ENCODE measurements at regions not wholly inside any gene's neighbourhood (a gene's known extent, or its start where the extent isn't known, plus 50 kb on each side); places are given as distances from the start of the nearest gene placed in this dataset.

DNA sequence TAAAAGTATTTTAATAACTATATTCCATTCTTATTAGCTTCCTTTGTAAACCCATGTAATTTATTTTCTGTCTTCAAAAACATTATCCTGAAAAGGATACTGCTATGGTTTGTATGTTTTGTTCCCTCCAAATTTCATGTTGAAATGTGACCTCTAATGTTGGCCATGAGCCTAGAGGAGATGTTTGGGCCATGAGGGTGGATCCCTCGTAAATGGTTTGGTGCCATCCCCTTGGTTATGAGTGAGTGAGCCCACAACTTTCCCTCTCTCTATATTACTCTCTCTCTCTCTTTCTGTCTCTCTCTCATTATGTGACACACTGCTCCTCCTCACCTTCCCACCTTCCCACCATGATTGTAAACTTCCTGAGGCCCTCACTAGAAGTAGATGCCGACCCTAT is 357.7 kb downstream of the MFSD1 start:
- Histone ChIP-seq H4K20me1 (ENCODE audit: insufficient read depth) (no peaks in the 10 kb centered on the region), H3K4me1 (ENCODE audit: control insufficient read depth in 1 of 2, insufficient read depth in 2 of 2, low read depth in 1 of 2, low read length in 1 of 2) (no peaks in the 10 kb centered on the region), H3K27ac (ENCODE audit: low read depth in 2 of 2, low read length in 1 of 2) (no peak overlapping the region), H3K79me2 (ENCODE audit: insufficient read depth) (no peaks in the 10 kb centered on the region), H3K27me3 (ENCODE audit: insufficient read depth) (no peaks in the 10 kb centered on the region), H3K4me2 (no peak overlapping the region), H3K9me2 (no peaks in the 10 kb centered on the region), H3K9ac (no peak overlapping the region), H3K9me3 (no peaks in the 10 kb centered on the region), H3K4me3 (ENCODE audit: low read depth in 2 of 2, low read length in 1 of 2) (no peak overlapping the region), H3F3A (replicated peaks; ENCODE audit: insufficient read depth) (no peaks in the 10 kb centered on the region), H2AFZ (ENCODE audit: low read depth) (no peak overlapping the region), H3K36me3 (replicated peaks in 1 of 2; ENCODE audit: control insufficient read depth in 1 of 2, insufficient read depth in 2 of 2, low read length in 1 of 2) (no peaks in the 10 kb centered on the region)
- no peak for DNase-seq
- ChIA-PET CTCF (no interaction called here), POLR2A (no interaction called here)
- TF ChIP-seq POLR2AphosphoS5 (IDR thresholded peaks at IDR 0.05; ENCODE audit: low read depth, low read length) = no peak
- no peak for TF ChIP-seq JUND (IDR thresholded peaks at IDR 0.05)
- no peak for TF ChIP-seq RFX5 (IDR thresholded peaks at IDR 0.05; ENCODE audit: low read length)
- no peak for TF ChIP-seq YY1 (IDR thresholded peaks at IDR 0.05; ENCODE audit: low read depth)
- TF ChIP-seq RCOR1 (IDR thresholded peaks at IDR 0.05; ENCODE audit: low read length) = no peak
- 50% methylated on average over 2 of the region's 2 CpGs for WGBS (ENCODE audit: low lambda C conversion rate)

DNA sequence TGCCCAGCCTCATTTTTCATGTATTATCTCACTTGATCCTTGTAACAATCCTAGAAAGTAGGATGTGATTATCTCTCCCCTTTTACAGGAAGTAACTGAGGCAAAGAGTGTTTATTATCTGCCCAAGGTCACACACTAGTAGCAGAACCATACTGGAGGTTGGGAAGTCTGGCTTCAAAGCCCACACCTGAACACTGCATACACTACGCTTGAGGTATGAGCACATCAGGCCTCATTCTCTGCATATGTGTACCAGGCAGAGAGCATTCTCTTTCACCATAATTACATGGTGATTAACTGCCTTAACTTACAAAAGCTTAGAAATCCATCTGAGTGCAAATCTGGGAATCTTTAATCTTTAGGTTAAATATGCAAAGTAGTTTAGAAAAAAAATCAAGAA is 361.8 kb downstream of the MFSD1 start:
- Histone ChIP-seq H3K36me3 (replicated peaks in 1 of 2; ENCODE audit: control insufficient read depth in 1 of 2, insufficient read depth in 2 of 2, low read length in 1 of 2) (no peaks in the 10 kb centered on the region), H3K4me3 (ENCODE audit: low read depth in 2 of 2, low read length in 1 of 2) (no peak overlapping the region), H3K27me3 (ENCODE audit: insufficient read depth) (no peaks in the 10 kb centered on the region), H3K9me2 (no peaks in the 10 kb centered on the region), H3K9me3 (no peaks in the 10 kb centered on the region), H3K27ac (ENCODE audit: low read depth in 2 of 2, low read length in 1 of 2) (no peak overlapping the region), H3K4me2 (no peak overlapping the region), H3K4me1 (ENCODE audit: control insufficient read depth in 1 of 2, insufficient read depth in 2 of 2, low read depth in 1 of 2, low read length in 1 of 2) (peaks cover 0 to 7% of the 10 kb centered on the region in 2 experiments; a peak in 1 of 4 replicates), H3K9ac (no peak overlapping the region), H3K79me2 (ENCODE audit: insufficient read depth) (no peaks in the 10 kb centered on the region), H2AFZ (ENCODE audit: low read depth) (no peak overlapping the region), H4K20me1 (ENCODE audit: insufficient read depth) (no peaks in the 10 kb centered on the region), H3F3A (replicated peaks; ENCODE audit: insufficient read depth) (no peaks in the 10 kb centered on the region)
- no peak for DNase-seq
- 91% methylated on average over 1 of the region's 1 CpG for WGBS (ENCODE audit: low lambda C conversion rate)
- ChIA-PET POLR2A (no interaction called here), CTCF (no interaction called here)
- no peak for TF ChIP-seq POLR2AphosphoS5 (IDR thresholded peaks at IDR 0.05; ENCODE audit: low read depth, low read length)
- TF ChIP-seq RXRA (IDR thresholded peaks at IDR 0.05; ENCODE audit: borderline replicate concordance, low read depth) = no peak
- no peak for TF ChIP-seq SIN3A (IDR thresholded peaks at IDR 0.05; ENCODE audit: borderline replicate concordance, low read depth, low read length)

DNA sequence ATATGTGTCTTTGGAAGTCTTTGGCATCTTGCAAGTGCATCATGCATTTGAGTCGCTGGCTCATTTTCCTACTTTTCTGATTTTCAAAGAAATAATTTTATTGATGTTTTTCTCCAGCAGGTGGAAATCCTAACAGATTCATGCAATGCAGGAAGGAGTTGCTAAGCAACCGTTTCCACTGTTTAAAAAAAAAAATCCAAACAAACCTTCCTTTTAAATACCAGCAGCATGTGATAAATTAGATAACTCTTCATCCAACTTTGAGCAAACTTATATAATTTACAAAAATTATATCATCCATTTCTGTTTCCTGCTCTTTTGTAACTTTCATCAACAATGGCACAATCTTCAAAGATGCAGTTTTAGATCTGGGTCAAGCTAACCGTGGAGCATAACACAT is 364.1 kb downstream of the MFSD1 start:
- H3F3A ChIP-seq (replicated peaks; ENCODE audit: insufficient read depth) = peaks cover 15% of the 10 kb centered on the region
- no peak for TF ChIP-seq JUND (IDR thresholded peaks at IDR 0.05)
- H3K9me2 ChIP-seq = no peaks in the 10 kb centered on the region
- ChIA-PET POLR2A (no interaction called here), CTCF (interaction anchor here (0.5 to 1.1 kb wide), 3 partner anchors 8 to 51 kb away, joined by 3 read pairs; no protein-coding TSS in a partner anchor)
- DNase-seq = no peak
- H3K27ac ChIP-seq (ENCODE audit: low read depth in 2 of 2, low read length in 1 of 2) = peak overlapping the region in 1 of 2 experiments; percentile 17; a peak in 1 of 4 replicates
- H3K4me2 ChIP-seq = no peak overlapping the region
- no peaks in the 10 kb centered on the region for H3K27me3 ChIP-seq (ENCODE audit: insufficient read depth)
- WGBS (ENCODE audit: low lambda C conversion rate) = 54% methylated on average over 3 of the region's 3 CpGs
- no peak overlapping the region for H3K9ac ChIP-seq
- H3K4me3 ChIP-seq (ENCODE audit: low read depth in 2 of 2, low read length in 1 of 2) = no peak overlapping the region
- no peaks in the 10 kb centered on the region for H3K9me3 ChIP-seq
- H4K20me1 ChIP-seq (ENCODE audit: insufficient read depth) = no peaks in the 10 kb centered on the region
- H3K4me1 ChIP-seq (ENCODE audit: control insufficient read depth in 1 of 2, insufficient read depth in 2 of 2, low read depth in 1 of 2, low read length in 1 of 2) = peaks cover 0 to 11% of the 10 kb centered on the region in 2 experiments; a peak in 2 of 4 replicates
- 0 out of 2 replicates have a peak overlapping the region, but pooled peaks have one; percentile 13 for H2AFZ ChIP-seq (ENCODE audit: low read depth)
- no peaks in the 10 kb centered on the region for H3K79me2 ChIP-seq (ENCODE audit: insufficient read depth)
- no peaks in the 10 kb centered on the region for H3K36me3 ChIP-seq (replicated peaks in 1 of 2; ENCODE audit: control insufficient read depth in 1 of 2, insufficient read depth in 2 of 2, low read length in 1 of 2)
